ENCODE measurements at regions not wholly inside any gene's neighbourhood (a gene's known extent, or its start where the extent isn't known, plus 50 kb on each side); places are given as distances from the start of the nearest gene placed in this dataset.
"Not testable (repeated sequence)": the region's sequence is repeated elsewhere in the genome, so short reads cannot be mapped to it uniquely, and the experiment has no call there.

GRCh38 chr3:164332831-164333802, 745.2 kb downstream of the SI start:
- intact Hi-C loops (cut with micrococcal nuclease): no loop called here
- Mint-ChIP-seq H3K9me3 (peaks cover 2% of the 10 kb centered on the region), H3K27ac (no peak overlapping the region), H3K27me3 (ENCODE audit: low read depth) (no peaks in the 10 kb centered on the region), H3K36me3 (ENCODE audit: low read depth) (no peaks in the 10 kb centered on the region), H3K4me3 (no peak overlapping the region), H3K4me1 (ENCODE audit: low read depth) (no peaks in the 10 kb centered on the region)
- CTCF ChIA-PET: no interaction called here
- no peak for DNase-seq

- DNase-seq: no peak
- H3K9me3 Mint-ChIP-seq: peaks cover 4% of the 10 kb centered on the region
- H3K27ac Mint-ChIP-seq: no peak overlapping the region
- CTCF ChIA-PET: no interaction called here
- intact Hi-C loops (cut with micrococcal nuclease): no loop called here
- no peaks in the 10 kb centered on the region for H3K4me1 Mint-ChIP-seq (ENCODE audit: low read depth)
- H3K36me3 Mint-ChIP-seq (ENCODE audit: low read depth): no peaks in the 10 kb centered on the region
- no peaks in the 10 kb centered on the region for H3K27me3 Mint-ChIP-seq (ENCODE audit: low read depth)
- H3K4me3 Mint-ChIP-seq: no peak overlapping the region
Measured at GRCh38 chr3:164326714-164327113, 751.6 kb downstream of the SI start.

- CTCF ChIA-PET: no interaction called here
- no peak for DNase-seq
- intact Hi-C loops (cut with micrococcal nuclease): no loop called here
- Mint-ChIP-seq H3K36me3 (ENCODE audit: low read depth) (no peaks in the 10 kb centered on the region), H3K27ac (no peak overlapping the region), H3K9me3 (peaks cover 4% of the 10 kb centered on the region), H3K4me3 (no peak overlapping the region), H3K27me3 (ENCODE audit: low read depth) (no peaks in the 10 kb centered on the region), H3K4me1 (ENCODE audit: low read depth) (no peaks in the 10 kb centered on the region)
Measured at GRCh38 chr3:164320962-164321361, 757.3 kb downstream of the SI start.

- Mint-ChIP-seq H3K4me3 (no peak overlapping the region), H3K27me3 (ENCODE audit: low read depth) (no peaks in the 10 kb centered on the region), H3K36me3 (ENCODE audit: low read depth) (no peaks in the 10 kb centered on the region), H3K27ac (no peak overlapping the region), H3K9me3 (peaks cover 20% of the 10 kb centered on the region), H3K4me1 (ENCODE audit: low read depth) (no peaks in the 10 kb centered on the region)
- intact Hi-C loops (cut with micrococcal nuclease): no loop called here
- DNase-seq: no peak
- CTCF ChIA-PET: no interaction called here
Measured at GRCh38 chr3:164306042-164306441, 772.3 kb downstream of the SI start.

GRCh38 chr3:164303894-164304293, 774.4 kb downstream of the SI start:
- CTCF ChIA-PET: no interaction called here
- Mint-ChIP-seq H3K27ac (no peak overlapping the region), H3K4me1 (ENCODE audit: low read depth) (no peaks in the 10 kb centered on the region), H3K4me3 (no peak overlapping the region), H3K36me3 (ENCODE audit: low read depth) (no peaks in the 10 kb centered on the region), H3K9me3 (peaks cover 16% of the 10 kb centered on the region), H3K27me3 (ENCODE audit: low read depth) (no peaks in the 10 kb centered on the region)
- intact Hi-C loops (cut with micrococcal nuclease): no loop called here
- no peak for DNase-seq

GRCh38 chr3:164302622-164303021, 775.7 kb downstream of the SI start:
- intact Hi-C loops (cut with micrococcal nuclease): no loop called here
- Mint-ChIP-seq H3K36me3 (ENCODE audit: low read depth) (no peaks in the 10 kb centered on the region), H3K4me3 (no peak overlapping the region), H3K27ac (no peak overlapping the region), H3K9me3 (peaks cover 14% of the 10 kb centered on the region), H3K27me3 (ENCODE audit: low read depth) (no peaks in the 10 kb centered on the region), H3K4me1 (ENCODE audit: low read depth) (no peaks in the 10 kb centered on the region)
- DNase-seq: no peak
- CTCF ChIA-PET: no interaction called here

- H3K9me3 Mint-ChIP-seq; H3K27ac Mint-ChIP-seq; DNase-seq; H3K4me1 Mint-ChIP-seq (ENCODE audit: low read depth); H3K27me3 Mint-ChIP-seq (ENCODE audit: low read depth); H3K36me3 Mint-ChIP-seq (ENCODE audit: low read depth); CTCF ChIA-PET; intact Hi-C loops (cut with micrococcal nuclease); H3K4me3 Mint-ChIP-seq: not testable (repeated sequence)
Measured at GRCh38 chr3:164291486-164291885, 786.8 kb downstream of the SI start.

- no peak overlapping the region for H3K4me3 Mint-ChIP-seq
- no peaks in the 10 kb centered on the region for H3K27me3 Mint-ChIP-seq (ENCODE audit: low read depth)
- H3K4me1 Mint-ChIP-seq (ENCODE audit: low read depth): no peaks in the 10 kb centered on the region
- no peaks in the 10 kb centered on the region for H3K36me3 Mint-ChIP-seq (ENCODE audit: low read depth)
- peaks cover 17% of the 10 kb centered on the region for H3K9me3 Mint-ChIP-seq
- CTCF ChIA-PET: no interaction called here
- H3K27ac Mint-ChIP-seq: no peak overlapping the region
- intact Hi-C loops (cut with micrococcal nuclease): no loop called here
- DNase-seq: no peak
Measured at GRCh38 chr3:164278550-164278949, 799.7 kb downstream of the SI start.

- no peaks in the 10 kb centered on the region for H3K4me1 Mint-ChIP-seq (ENCODE audit: low read depth)
- intact Hi-C loops (cut with micrococcal nuclease): no loop called here
- CTCF ChIA-PET: no interaction called here
- H3K9me3 Mint-ChIP-seq: peaks cover 6% of the 10 kb centered on the region
- no peak overlapping the region for H3K4me3 Mint-ChIP-seq
- no peak overlapping the region for H3K27ac Mint-ChIP-seq
- DNase-seq: no peak
- H3K36me3 Mint-ChIP-seq (ENCODE audit: low read depth): no peaks in the 10 kb centered on the region
- H3K27me3 Mint-ChIP-seq (ENCODE audit: low read depth): no peaks in the 10 kb centered on the region
Measured at GRCh38 chr3:164267053-164267452, 811.2 kb downstream of the SI start.

GRCh38 chr3:164250923-164251322, 827.4 kb downstream of the SI start:
- Mint-ChIP-seq H3K4me3 (no peak overlapping the region), H3K27ac (no peak overlapping the region), H3K27me3 (ENCODE audit: low read depth) (no peaks in the 10 kb centered on the region), H3K36me3 (ENCODE audit: low read depth) (no peaks in the 10 kb centered on the region), H3K4me1 (ENCODE audit: low read depth) (no peaks in the 10 kb centered on the region), H3K9me3 (no peaks in the 10 kb centered on the region)
- CTCF ChIA-PET: no interaction called here
- intact Hi-C loops (cut with micrococcal nuclease): no loop called here
- DNase-seq: no peak

- Mint-ChIP-seq H3K4me1 (ENCODE audit: low read depth) (no peaks in the 10 kb centered on the region), H3K27me3 (ENCODE audit: low read depth) (no peaks in the 10 kb centered on the region), H3K36me3 (ENCODE audit: low read depth) (no peaks in the 10 kb centered on the region), H3K27ac (no peak overlapping the region), H3K9me3 (no peaks in the 10 kb centered on the region), H3K4me3 (no peak overlapping the region)
- CTCF ChIA-PET: no interaction called here
- intact Hi-C loops (cut with micrococcal nuclease): no loop called here
- DNase-seq: no peak
Measured at GRCh38 chr3:164236851-164237250, 841.4 kb downstream of the SI start.

- intact Hi-C loops (cut with micrococcal nuclease): no loop called here
- Mint-ChIP-seq H3K27ac (no peak overlapping the region), H3K9me3 (no peaks in the 10 kb centered on the region), H3K36me3 (ENCODE audit: low read depth) (no peaks in the 10 kb centered on the region), H3K4me3 (no peak overlapping the region), H3K27me3 (ENCODE audit: low read depth) (no peaks in the 10 kb centered on the region), H3K4me1 (ENCODE audit: low read depth) (no peaks in the 10 kb centered on the region)
- DNase-seq: no peak
- CTCF ChIA-PET: no interaction called here
Measured at GRCh38 chr3:164235289-164236028, 842.8 kb downstream of the SI start.

GRCh38 chr3:164233951-164234350, 844.3 kb downstream of the SI start:
- DNase-seq: no peak
- CTCF ChIA-PET: no interaction called here
- no peaks in the 10 kb centered on the region for H3K4me1 Mint-ChIP-seq (ENCODE audit: low read depth)
- intact Hi-C loops (cut with micrococcal nuclease): no loop called here
- no peak overlapping the region for H3K4me3 Mint-ChIP-seq
- H3K9me3 Mint-ChIP-seq: no peaks in the 10 kb centered on the region
- no peaks in the 10 kb centered on the region for H3K36me3 Mint-ChIP-seq (ENCODE audit: low read depth)
- no peak overlapping the region for H3K27ac Mint-ChIP-seq
- no peaks in the 10 kb centered on the region for H3K27me3 Mint-ChIP-seq (ENCODE audit: low read depth)

All from activated naive CD4-positive, alpha-beta T cell treated with anti-CD3 and anti-CD28 coated beads for 36 hours (primary cell).